ENCODE measurements at regions not wholly inside any gene's neighbourhood (a gene's known extent, or its start where the extent isn't known, plus 50 kb on each side); places are given as distances from the start of the nearest gene placed in this dataset.

- TF ChIP-seq POLR2A (IDR thresholded peaks at IDR 0.05; ENCODE audit: low read length) (no peak), GATA1 (IDR thresholded peaks at IDR 0.05; ENCODE audit: low read depth, low read length) (no peak)
Measured at GRCh38 chr2:154577390-154577789, 121.1 kb upstream of the KCNJ3 start.
